Epithelial cell of proximal tubule (primary cell): ENCODE measurements at regions not wholly inside any gene's neighbourhood (a gene's known extent, or its start where the extent isn't known, plus 50 kb on each side); places are given as distances from the start of the nearest gene placed in this dataset.
"Not testable (repeated sequence)": the region's sequence is repeated elsewhere in the genome, so short reads cannot be mapped to it uniquely, and the experiment has no call there.

ENCODE experiments used
- DNase-seq: peaks from one replicate; pipeline ENCODE4 v3.0.0-alpha.2; 2011; ENCODE audit warnings: low read depth
- H3K4me3 ChIP-seq: 2 replicates; pipeline ENCODE4 v1.5.1; 2011; ENCODE audit warnings: low read depth, mild to moderate bottlenecking, low read length
- TF ChIP-seq, protein P1 (sequence below): conservative IDR thresholded peaks from 2 replicates; pipeline ENCODE4 v1.5.1; 2012; ENCODE audit warnings: low read depth, mild to moderate bottlenecking, low read length

DNA sequence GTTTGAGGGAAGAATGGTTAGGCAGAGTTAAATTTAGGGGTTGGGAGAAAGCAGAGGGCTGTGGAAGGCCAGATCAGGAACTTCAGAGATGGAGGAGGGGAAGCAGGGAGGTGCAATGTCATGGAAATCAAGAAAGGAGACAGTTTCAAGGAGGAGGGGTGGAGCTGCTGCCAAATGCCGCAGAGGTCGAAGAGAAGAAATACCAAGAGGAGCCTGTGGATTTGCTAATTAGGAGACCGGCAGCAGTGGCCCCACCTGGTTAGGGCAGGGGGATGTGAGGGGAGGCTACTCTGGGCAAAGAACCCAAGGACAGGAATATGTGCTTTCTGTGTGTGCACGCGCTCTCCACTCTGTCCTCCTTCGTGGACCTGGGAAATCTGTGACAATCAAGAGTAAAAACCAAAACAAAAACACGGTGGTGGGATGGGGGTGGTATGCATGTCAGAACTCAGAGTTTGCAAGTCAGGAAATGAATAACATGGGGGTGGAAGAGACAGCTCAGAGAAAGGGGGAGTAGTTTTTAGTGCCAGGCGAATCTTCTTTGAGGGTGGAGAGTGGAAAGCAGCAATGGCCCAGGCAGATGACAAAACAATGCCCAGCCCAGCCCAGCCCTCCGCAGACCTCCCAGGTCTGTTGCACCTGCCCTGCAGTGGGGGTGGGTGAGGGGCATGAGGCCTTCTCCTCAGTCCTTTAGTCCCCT lies 102.9 kb upstream of the PAX2 start:
- DNase-seq = no peak
- TF ChIP-seq, protein P1, sequence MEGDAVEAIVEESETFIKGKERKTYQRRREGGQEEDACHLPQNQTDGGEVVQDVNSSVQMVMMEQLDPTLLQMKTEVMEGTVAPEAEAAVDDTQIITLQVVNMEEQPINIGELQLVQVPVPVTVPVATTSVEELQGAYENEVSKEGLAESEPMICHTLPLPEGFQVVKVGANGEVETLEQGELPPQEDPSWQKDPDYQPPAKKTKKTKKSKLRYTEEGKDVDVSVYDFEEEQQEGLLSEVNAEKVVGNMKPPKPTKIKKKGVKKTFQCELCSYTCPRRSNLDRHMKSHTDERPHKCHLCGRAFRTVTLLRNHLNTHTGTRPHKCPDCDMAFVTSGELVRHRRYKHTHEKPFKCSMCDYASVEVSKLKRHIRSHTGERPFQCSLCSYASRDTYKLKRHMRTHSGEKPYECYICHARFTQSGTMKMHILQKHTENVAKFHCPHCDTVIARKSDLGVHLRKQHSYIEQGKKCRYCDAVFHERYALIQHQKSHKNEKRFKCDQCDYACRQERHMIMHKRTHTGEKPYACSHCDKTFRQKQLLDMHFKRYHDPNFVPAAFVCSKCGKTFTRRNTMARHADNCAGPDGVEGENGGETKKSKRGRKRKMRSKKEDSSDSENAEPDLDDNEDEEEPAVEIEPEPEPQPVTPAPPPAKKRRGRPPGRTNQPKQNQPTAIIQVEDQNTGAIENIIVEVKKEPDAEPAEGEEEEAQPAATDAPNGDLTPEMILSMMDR = no peak
- no peak overlapping the region for H3K4me3 ChIP-seq

GRCh38 chr10:100645091-100645490 lies 100.3 kb upstream of the PAX2 start:
- TF ChIP-seq, protein P1 = no peak
- no peak for DNase-seq
- no peak overlapping the region for H3K4me3 ChIP-seq

- no peak for DNase-seq
- TF ChIP-seq, protein P1 = no peak
- no peak overlapping the region for H3K4me3 ChIP-seq
Measured at GRCh38 chr10:100645613-100646392, 99.6 kb upstream of the PAX2 start.

GRCh38 chr10:100647928-100648327 lies 97.5 kb upstream of the PAX2 start:
- no peak for DNase-seq
- TF ChIP-seq, protein P1 = no peak
- H3K4me3 ChIP-seq = no peak overlapping the region

- H3K4me3 ChIP-seq = no peak overlapping the region
- no peak for DNase-seq
- TF ChIP-seq, protein P1 = no peak
Measured at GRCh38 chr10:100650693-100651092, 94.7 kb upstream of the PAX2 start.

DNA sequence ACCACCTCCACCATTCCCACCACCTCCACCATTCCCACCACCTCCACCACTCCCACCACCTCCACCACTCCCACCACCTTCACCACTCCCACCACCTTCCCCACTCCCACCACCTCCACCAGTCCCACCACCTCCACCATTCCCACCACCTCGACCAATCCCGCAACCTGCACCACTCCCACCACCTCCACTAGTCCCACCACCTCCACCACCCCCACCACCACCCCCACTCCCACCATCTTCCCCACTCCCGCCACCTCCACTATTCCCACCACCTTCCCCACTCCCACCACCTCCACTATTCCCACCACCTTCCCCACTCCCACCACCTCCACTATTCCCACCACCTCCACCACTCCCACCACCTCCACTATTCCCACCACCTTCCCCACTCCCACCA lies 94.3 kb upstream of the PAX2 start:
- H3K4me3 ChIP-seq, DNase-seq: not testable (repeated sequence)

GRCh38 chr10:100651916-100652315 lies 93.5 kb upstream of the PAX2 start:
- DNase-seq = no peak
- H3K4me3 ChIP-seq = no peak overlapping the region
- TF ChIP-seq, protein P1 = no peak
